ENCODE measurements at regions not wholly inside any gene's neighbourhood (a gene's known extent, or its start where the extent isn't known, plus 50 kb on each side); places are given as distances from the start of the nearest gene placed in this dataset.
"Not testable (repeated sequence)": the region's sequence is repeated elsewhere in the genome, so short reads cannot be mapped to it uniquely, and the experiment has no call there.

- DNase-seq (ENCODE audit: low spot score) = peak; percentile 70
Measured at GRCh38 chr17:20908313-20909267, 134.2 kb downstream of the USP22 start.

- no peak for DNase-seq (ENCODE audit: low spot score)
Measured at GRCh38 chr17:20914658-20915057, 128.2 kb downstream of the USP22 start.

GRCh38 chr17:20916383-20916782 lies 126.4 kb downstream of the USP22 start:
- no peak for DNase-seq (ENCODE audit: low spot score)

GRCh38 chr17:20917610-20918306 lies 125.1 kb downstream of the USP22 start:
- DNase-seq (ENCODE audit: low spot score) = not testable (repeated sequence)

- DNase-seq (ENCODE audit: low spot score) = no peak
Measured at GRCh38 chr17:20920095-20920814, 122.6 kb downstream of the USP22 start.

- DNase-seq (ENCODE audit: low spot score) = no peak
Measured at GRCh38 chr17:20920815-20921199, 122.0 kb downstream of the USP22 start.

GRCh38 chr17:20922128-20922670 lies 120.6 kb downstream of the USP22 start:
- no peak for DNase-seq (ENCODE audit: low spot score)

- DNase-seq (ENCODE audit: low spot score) = no peak
Measured at GRCh38 chr17:20924306-20924705, 118.5 kb downstream of the USP22 start.

- DNase-seq (ENCODE audit: low spot score) = no peak
Measured at GRCh38 chr17:20925091-20925490, 117.7 kb downstream of the USP22 start.

- no peak for DNase-seq (ENCODE audit: low spot score)
Measured at GRCh38 chr17:20925954-20926353, 116.9 kb downstream of the USP22 start.

- no peak for DNase-seq (ENCODE audit: low spot score)
Measured at GRCh38 chr17:20926532-20926931, 116.3 kb downstream of the USP22 start.

GRCh38 chr17:20927308-20927977 lies 115.4 kb downstream of the USP22 start:
- DNase-seq (ENCODE audit: low spot score) = no peak

- no peak for DNase-seq (ENCODE audit: low spot score)
Measured at GRCh38 chr17:20929334-20929733, 113.5 kb downstream of the USP22 start.

- DNase-seq (ENCODE audit: low spot score) = no peak
Measured at GRCh38 chr17:20930081-20930760, 112.6 kb downstream of the USP22 start.

GRCh38 chr17:20933040-20933439 lies 109.8 kb downstream of the USP22 start:
- DNase-seq (ENCODE audit: low spot score) = not testable (repeated sequence)

GRCh38 chr17:20934288-20934687 lies 108.5 kb downstream of the USP22 start:
- DNase-seq (ENCODE audit: low spot score) = no peak

- peak; percentile 60 for DNase-seq (ENCODE audit: low spot score)
Measured at GRCh38 chr17:20935740-20936139, 107.1 kb downstream of the USP22 start.

GRCh38 chr17:20938244-20938643 lies 104.6 kb downstream of the USP22 start:
- no peak for DNase-seq (ENCODE audit: low spot score)

GRCh38 chr17:20938988-20939615 lies 103.7 kb downstream of the USP22 start:
- no peak for DNase-seq (ENCODE audit: low spot score)

- DNase-seq (ENCODE audit: low spot score) = no peak
Measured at GRCh38 chr17:20941872-20942271, 100.9 kb downstream of the USP22 start.

Data from kidney capillary endothelial cell (primary cell).